Renal cortical epithelial cell (primary cell): ENCODE measurements at regions not wholly inside any gene's neighbourhood (a gene's known extent, or its start where the extent isn't known, plus 50 kb on each side); places are given as distances from the start of the nearest gene placed in this dataset.

Experiments
- DNase-seq: peaks from one replicate; pipeline ENCODE4 v3.0.0-alpha.2; 2011; ENCODE audit warnings: low read depth

DNA sequence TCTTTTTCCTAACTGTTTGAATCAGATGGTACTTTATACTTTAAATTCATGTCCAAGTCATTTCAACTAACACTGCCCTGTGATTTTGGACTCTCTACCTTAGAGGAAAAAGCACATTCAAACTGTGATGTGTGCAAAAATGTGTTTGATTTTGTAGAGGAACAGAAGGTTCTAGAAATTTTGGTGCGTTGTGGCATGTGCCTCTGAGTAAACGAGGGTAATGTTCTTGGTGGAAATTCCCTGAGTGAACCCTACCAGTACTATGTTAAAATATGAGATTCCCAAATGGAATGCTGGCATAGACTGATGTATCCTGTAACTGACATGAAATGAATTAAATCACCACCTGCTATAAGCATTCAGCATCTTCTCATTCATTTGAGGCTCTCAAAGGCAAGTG lies 901.9 kb upstream of the KLHL29 start:
- no peak for DNase-seq

DNA sequence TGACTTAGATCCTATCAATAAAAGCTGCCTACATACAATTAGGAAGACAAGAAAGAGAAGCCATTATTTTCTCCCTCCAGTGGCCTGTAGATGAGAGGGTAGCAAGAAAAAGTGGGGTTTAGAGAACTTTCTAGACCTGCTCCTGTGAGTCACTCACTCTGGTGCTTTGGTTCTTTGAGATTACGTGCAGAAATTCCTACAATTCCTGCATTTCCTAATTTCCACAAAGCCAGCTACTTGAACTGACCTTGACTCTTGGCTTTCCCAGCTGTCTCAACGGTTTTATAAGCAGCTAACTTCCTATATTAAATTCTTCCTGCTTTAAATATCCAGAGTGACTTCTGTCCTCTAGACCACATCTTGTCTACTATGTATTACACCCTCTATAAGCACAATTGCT lies 899.5 kb upstream of the KLHL29 start:
- no peak for DNase-seq

DNA sequence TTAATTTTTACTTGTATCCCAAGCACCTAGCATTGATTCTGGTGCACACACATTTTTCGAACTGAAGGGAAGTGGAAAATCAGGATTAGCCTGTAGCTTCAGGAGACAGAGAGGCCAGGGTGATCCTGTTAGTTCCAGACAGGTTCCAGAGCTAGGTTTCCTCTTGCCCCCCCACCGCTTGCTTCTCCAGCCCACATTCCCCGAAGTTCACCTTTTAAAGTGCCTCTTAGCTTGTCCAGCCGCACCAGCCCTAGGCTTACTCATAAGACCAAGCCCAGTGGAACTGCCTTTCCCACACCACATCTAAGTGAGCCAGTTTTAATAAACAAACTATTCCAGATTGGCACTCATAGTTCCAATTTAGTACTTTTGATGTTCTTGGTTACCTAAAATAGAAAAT lies 898.6 kb upstream of the KLHL29 start:
- DNase-seq: no peak

DNA sequence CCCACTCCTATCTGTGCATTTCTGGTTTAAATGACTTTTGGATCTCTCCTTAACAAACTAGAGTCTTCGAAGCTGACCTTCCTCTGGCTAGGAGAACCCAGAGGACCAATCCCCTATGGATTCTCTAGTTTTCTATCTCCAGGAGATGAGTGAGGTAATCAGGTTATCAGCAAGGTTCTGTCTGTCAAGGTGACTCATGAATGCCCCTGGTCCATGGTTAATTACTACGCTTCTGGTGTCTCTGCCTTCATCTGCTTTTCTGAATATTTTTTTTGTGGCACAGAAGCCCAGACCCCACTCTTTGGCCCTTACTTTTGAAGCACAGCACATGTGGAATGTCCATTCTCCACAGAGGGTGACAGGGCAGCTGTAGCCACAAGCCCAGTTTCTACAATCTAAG lies 897.9 kb upstream of the KLHL29 start:
- DNase-seq: no peak

DNA sequence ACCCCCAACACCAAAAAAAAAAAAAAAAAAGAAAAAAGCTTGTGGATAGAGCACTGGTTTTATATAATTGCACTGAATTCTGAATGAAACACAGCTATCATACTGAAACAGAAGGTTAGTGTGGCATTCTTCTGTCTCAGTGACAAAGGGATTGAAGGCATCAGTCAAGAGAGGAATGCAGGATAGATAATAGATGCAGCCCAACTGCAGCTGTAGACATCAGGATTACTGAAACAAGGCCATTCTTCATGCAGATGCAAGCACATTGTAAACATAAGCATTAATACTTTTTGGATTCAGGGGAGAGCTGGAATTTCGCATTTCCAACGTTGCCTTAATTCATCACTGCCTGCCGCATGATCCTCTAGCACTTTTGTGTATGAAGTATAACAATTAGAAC lies 897.4 kb upstream of the KLHL29 start:
- no peak for DNase-seq

DNA sequence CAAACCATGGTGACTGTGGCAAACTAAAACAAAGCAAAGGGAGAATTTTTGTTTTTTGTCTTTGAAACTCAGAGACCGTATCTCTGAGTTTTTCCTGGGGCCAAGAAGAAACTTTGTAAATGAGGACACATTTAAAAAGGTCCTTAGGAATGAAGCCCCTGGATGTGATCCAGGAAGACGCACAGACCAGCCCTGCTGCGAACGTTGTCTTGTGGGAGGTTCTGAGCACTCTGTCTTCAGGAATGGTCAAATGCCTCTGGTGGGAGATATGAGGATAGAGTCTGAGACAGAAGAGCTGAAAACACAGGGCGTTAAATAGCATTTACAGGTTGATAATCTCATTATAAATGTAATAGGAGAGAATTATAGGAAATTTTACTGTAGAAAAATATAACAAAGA lies 893.5 kb upstream of the KLHL29 start:
- DNase-seq: no peak

DNA sequence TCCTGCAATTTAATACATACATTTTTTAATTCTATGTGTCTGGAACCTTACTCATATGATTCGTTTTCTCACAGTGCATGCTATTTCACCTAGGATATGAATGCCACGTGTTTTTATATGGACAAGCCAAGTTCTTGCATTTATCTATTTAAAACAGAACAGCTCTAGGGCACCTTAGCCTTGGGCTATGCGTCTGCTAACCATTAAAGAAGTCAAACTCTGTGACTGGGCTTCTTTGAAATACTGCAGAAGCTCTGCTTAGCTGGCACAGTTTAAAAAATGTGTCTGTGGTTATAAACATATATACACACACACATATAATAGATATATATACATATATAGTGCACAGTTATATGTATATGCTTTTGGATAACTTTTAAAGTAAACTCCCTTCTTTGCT lies 890.8 kb upstream of the KLHL29 start:
- DNase-seq: no peak

DNA sequence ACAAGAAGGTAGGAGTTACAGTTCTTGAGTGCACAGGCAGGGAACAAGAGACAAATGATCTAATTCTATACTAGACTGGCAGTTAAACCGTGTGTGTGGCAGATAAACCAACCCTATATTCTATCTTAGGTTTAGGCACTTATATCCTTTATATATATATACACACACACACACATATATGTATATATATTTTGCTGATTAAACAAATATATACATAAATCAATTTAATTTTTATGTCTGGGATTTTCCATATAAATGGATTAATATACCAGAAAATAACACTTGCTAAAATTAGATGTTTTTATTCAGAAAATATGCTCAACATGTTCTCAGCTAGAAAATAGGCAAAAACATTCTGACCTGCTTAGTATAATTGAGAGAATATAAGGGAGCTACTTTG lies 887.9 kb upstream of the KLHL29 start:
- no peak for DNase-seq

DNA sequence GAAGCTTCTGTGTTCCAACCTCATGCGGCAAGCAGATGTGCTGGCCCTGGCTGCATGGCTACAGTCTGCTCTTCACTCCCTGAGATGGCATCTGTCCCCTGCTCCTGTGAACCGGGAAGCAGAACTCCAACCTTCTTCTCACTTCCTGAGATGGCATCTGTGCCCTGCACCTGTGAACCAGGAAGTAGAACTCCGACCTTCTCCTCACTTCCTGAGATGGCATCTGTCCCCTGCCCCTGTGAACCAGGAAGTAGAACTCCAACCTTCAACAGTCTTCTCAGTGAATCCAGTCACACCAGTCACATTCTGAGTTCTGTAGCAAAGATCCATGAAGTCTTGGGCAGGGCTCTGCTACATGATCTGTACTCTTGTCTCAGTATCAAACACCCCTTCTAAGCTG lies 887.2 kb upstream of the KLHL29 start:
- DNase-seq: no peak

DNA sequence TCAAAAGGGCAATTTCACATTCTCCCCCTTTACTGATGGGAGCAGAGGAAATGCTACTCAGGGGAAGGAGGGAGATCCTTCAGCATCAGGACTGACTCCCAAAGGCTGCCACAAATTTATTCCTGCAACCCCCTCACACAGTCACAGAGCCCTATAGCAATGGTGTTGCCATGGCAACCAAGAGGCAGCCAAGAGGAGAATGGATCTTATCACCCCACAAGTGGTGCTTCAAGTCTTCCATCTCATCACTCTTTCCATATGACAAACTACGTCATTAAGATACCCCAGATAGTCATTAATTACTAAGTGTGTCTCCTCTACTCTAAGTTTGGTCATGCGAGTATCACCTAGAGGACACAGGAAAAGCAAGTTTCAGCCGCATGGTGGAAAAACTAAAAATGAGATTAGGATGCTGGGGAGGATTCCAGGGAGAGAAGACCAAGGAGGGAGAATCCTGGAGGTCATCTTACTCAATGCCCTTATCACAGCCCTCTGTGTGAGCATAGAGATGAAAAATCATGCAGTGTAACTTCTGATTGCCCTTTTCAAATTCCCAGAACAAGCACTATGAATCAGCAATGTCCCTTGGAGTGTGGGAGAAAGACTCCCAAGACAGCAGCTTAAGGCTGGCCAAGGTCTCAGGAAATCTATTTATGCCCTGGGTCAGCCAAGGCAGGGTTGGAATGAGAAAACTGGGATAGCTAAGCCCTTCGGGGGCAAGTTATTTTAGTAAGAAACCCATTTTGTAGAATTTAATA lies 885.7 kb upstream of the KLHL29 start:
- no peak for DNase-seq

DNA sequence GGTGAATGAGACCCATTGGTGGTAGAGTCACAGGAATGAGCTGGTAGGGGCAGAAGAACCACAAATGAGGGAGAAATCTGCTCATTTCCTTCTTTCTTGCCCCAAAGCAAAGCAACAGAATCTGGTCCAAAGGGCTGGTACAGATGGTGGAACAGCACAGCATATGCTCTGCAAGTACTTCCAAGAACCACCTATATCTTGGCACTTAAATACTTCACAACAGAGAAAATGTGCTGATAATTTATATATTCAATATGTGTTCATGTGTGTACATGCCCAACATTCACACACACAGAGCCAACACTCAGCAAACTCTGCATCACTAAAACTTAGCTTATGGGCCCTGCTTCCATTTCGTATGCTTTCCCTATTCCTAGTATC lies 884.4 kb upstream of the KLHL29 start:
- DNase-seq: no peak

DNA sequence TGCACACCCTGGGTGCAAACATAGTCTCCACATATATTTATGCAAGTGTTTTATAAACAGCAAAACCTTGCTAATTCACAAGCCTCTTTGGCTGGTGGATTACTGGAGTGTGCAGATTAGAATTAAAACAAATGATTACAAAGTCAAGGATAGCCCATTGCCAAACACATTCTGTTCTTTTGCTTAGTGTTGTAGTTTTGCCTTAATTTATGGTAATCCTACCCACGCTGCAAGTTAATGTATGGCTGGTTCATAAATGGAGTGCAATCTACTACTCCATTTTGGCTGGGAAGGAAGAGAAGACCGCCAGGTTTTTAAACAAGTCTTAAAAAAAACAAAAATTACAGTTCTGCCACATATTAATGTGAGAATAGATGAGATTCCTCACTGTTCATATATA lies 883.1 kb upstream of the KLHL29 start:
- no peak for DNase-seq

DNA sequence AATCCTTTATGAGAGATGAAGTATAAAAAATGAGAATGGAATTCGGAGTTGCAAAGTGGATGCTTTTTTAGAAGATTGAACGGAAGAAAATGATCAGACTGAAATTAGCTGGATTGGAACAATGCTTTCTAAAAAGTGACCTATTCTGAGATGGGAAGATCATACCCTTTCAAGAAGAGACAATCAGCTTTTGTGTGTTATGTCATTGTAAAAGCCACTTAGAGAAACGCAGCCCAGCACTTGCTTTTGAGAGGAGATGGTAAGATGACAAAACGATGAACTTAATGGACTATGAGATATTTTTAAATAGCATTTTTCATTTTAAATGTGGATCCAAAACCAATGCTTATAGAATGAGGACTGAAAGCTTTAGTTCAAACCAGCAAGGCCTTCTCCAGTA lies 871.4 kb upstream of the KLHL29 start:
- no peak for DNase-seq

DNA sequence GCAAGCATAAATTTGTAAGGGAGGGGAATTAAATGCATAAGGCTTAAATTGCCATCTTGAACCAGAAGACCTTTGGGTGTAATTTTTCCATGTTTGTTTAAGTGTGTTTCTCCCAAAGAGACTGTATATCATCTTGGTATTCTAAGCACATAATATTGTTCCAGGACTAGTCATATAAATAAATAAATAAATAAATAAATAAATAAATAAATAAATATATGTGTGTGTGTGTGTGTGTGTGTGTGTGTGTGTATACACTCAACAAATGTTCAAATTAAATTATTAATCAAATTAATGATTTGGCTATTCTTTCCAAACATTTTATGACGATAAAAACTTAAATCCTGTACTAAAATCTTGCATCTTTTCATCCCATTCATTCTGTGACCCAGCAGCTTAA lies 867.8 kb upstream of the KLHL29 start:
- no peak for DNase-seq

DNA sequence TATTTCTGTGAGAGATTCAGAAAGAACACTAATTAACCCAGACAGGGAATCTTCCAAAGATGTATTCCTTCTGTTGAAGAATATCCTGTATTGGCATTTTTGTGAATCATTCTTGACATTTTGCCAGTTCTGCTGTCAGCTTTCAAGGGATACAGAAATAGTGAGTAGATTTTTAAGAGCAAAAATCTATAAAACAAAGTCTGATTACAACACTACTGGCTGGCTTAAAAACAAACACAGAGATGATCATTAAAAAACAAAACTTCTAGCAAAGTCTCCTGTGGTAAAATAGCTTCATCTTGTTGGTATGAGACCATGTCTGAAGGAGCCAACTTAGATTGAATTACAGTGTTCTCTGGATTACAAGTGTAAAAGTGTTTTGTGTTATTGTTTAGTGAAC lies 866.3 kb upstream of the KLHL29 start:
- no peak for DNase-seq

DNA sequence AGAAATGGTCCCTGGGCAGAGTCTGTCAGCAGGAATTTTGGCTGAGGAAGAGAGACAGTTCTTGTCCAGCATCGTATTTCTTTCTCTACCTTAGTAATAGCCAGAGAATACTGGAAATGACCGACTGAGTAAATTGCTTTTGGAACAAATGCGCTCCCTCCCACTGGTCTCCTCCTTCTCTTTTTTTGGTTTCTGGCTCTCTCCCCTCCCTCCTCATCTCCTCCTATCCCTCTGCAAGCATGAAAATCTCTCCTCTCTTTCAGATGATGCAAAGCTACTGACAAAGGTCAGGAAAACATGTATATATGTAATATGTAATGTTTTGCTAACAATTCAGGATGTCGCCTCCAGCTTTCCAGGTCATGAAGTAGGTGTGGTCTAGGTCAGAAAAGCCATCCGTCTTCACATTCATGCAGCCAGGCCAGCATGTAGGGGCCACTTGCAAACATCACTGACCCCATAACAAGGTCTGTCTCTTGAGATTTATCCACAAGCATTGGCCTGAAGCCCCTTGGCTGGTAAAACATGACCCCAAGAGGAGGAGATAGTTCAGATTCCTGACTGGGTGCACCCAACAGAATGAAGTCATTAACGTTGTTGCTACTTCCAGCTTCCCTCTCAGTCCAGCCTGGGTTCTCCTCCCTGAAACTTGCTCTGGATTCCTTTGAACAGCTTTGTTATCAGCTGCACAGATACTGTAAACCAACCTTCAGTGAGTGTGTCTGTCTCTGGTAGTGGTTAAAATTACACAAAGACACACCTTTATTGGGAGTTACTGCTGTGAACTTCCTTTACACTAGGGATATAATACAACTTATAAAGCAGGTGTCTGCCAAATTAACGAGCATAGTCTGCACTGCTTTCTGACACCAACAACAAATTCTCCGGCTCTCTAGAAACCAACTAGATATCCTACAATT lies 864.4 kb upstream of the KLHL29 start:
- no peak for DNase-seq

DNA sequence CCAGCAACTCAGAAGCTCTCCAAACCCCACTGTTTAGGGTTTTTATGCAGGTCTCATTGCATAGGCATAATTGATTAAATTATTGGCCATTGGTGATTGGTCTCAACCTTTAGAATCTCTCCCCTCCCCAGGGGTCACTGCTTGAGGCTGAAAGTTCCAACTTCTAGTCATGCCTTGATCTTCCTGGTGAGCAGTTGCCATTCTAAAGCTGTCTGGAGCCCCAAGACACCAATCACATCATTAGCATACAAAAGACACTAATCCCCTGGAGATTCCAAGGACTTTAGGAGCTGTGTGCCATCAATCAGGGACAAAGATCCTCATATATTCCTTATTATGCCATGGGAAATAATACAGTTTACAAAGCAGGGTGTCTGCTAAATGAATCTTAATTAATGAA lies 863.4 kb upstream of the KLHL29 start:
- DNase-seq: no peak

DNA sequence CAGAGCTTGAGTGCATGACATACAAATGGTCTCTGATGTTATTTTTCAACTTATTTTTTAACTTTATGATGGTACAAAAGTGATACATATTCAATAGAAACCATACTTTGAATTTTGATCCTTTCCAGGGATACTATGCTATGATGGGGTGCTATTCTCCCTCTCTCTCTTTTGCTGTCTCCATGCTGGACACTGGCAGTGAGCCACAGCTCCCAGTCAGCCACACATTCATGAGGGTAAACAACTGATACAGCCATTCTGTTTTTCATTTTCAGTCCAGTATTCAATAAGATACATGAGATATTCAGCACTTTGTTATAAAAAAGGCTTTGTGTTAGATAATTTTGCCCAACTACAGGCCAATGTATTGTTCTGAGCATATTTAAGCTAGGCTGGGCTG lies 859.3 kb upstream of the KLHL29 start:
- DNase-seq: no peak

DNA sequence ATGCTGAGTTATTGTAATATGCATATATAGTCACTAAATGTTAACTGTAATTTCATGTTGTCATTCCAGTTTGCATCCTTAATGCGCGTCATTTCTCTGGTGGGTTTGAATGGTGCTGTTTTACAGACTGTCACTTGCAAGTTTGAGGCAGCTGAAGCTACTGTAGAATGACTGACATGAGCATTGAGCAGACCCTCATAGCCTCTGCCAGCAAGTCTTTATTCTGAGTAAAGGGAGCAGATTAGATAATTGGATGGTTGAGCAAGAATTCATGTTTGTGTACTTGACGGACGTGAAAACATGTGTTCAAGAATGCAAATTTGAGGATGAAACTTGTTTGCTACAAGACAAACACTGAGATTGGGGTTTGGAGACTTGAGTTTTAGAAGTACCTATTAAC lies 854.8 kb upstream of the KLHL29 start:
- no peak for DNase-seq

DNA sequence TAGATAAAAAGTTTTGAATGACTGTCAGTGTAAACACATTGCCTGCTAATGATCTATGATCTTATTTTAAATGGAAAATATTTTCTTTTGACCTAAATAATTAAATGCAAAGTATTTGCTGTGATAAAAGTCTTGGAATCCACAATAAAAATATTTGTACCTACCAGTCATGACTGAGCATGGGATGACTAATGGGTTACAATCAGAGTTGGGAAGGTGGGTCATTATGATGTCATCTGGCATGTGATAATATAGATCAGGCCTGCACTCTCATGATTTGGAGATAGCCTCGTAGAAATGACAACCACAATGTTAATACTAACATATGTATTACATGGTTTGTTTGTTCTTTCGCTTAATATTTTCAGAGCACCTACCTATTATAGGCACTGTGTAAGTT lies 848.8 kb upstream of the KLHL29 start:
- peak; percentile 47 for DNase-seq

DNA sequence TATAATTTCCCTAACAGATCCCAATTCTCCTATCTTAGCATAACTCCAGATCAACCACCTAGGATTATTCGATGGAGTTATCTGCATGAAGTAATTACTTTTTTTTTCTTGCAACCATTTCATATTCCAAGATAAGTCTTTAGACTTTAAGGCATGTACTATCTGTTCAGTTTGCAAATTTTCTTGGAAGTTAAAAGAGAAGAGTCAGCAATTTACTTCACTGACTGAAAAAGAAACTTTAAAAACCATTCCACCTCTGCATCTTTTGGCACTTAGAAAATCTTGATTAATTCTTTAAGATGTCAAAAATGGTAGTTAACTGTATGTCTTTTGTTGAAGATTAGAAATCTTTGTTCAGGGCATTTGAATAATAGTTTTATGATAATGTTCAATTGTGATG lies 830.5 kb upstream of the KLHL29 start:
- no peak for DNase-seq

DNA sequence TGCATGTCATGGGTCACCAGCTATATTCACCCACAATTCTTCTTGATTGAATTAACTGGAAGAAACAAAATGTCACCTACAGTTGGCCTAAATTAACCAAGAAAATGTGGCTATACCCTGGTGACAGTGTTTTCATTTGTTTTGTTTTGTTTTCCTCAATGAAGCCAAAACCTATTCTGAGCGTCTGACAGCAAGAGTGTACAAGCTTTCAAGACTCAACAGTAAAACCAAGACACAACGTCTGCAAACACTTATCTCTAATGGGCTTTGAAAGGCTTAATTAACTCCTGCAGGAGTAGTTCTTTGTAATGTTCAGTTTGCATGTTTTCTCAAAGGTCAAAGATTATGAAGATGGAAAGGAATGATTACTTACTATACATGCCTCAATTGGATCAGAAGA lies 827.6 kb upstream of the KLHL29 start:
- DNase-seq: no peak

DNA sequence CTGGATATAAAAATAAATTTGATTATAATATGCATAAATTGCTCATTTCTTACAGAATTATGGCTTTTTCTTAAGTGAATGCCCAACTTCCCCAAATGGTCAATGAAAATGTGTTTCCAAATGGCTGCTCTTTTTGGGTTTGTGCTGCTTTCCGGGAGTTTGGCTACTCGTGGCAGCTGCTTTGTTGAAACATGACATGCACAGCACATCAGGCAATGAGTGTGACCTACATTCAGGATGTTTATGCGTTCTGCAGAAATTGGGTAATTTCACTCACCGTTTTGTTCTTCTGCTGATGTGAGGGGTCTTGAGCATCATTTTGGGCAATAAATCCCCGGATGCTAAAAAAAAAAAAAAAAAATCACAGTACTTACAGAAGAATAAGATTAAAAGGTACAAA lies 825.0 kb upstream of the KLHL29 start:
- DNase-seq: no peak

DNA sequence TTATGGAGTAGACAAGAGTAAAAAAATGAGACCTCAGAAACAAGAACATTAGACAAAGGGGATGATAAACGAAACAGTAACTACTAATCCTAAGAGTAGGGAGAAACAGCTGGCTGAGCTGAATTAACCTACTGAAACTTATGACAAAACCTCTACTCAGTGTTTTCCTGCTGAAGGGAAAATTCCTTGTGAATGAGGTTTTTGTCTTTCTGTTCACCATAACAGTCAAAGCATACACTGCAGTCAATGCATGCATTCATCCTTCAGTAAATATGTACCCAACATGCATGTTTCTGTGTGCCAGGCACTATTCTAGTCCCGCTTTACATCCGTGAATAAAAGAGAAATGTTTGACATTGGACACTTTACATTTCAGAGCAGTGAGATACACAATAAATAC lies 805.6 kb upstream of the KLHL29 start:
- no peak for DNase-seq
